ENCODE measurements at regions not wholly inside any gene's neighbourhood (a gene's known extent, or its start where the extent isn't known, plus 50 kb on each side); places are given as distances from the start of the nearest gene placed in this dataset.
"Not testable (repeated sequence)": the region's sequence is repeated elsewhere in the genome, so short reads cannot be mapped to it uniquely, and the experiment has no call there.

- no peak for DNase-seq (ENCODE audit: low read depth)
Measured at GRCh38 chr4:81816031-81816761, 344.5 kb upstream of the RASGEF1B start.

GRCh38 chr4:81814987-81815541 lies 343.4 kb upstream of the RASGEF1B start:
- no peak for DNase-seq (ENCODE audit: low read depth)

- no peak for DNase-seq (ENCODE audit: low read depth)
Measured at GRCh38 chr4:81811562-81812293, 340.0 kb upstream of the RASGEF1B start.

- DNase-seq (ENCODE audit: low read depth) = no peak
Measured at GRCh38 chr4:81808011-81808672, 336.4 kb upstream of the RASGEF1B start.

GRCh38 chr4:81807386-81807785 lies 335.7 kb upstream of the RASGEF1B start:
- no peak for DNase-seq (ENCODE audit: low read depth)

GRCh38 chr4:81806485-81806884 lies 334.8 kb upstream of the RASGEF1B start:
- DNase-seq (ENCODE audit: low read depth) = no peak

- no peak for DNase-seq (ENCODE audit: low read depth)
Measured at GRCh38 chr4:81804849-81805248, 333.1 kb upstream of the RASGEF1B start.

- no peak for DNase-seq (ENCODE audit: low read depth)
Measured at GRCh38 chr4:81802285-81802846, 330.7 kb upstream of the RASGEF1B start.

GRCh38 chr4:81799371-81799770 lies 327.7 kb upstream of the RASGEF1B start:
- no peak for DNase-seq (ENCODE audit: low read depth)

- no peak for DNase-seq (ENCODE audit: low read depth)
Measured at GRCh38 chr4:81796790-81797528, 325.3 kb upstream of the RASGEF1B start.

- DNase-seq (ENCODE audit: low read depth) = no peak
Measured at GRCh38 chr4:81792521-81792920, 320.8 kb upstream of the RASGEF1B start.

GRCh38 chr4:81790477-81790876 lies 318.8 kb upstream of the RASGEF1B start:
- no peak for DNase-seq (ENCODE audit: low read depth)

GRCh38 chr4:81789741-81790399 lies 318.2 kb upstream of the RASGEF1B start:
- DNase-seq (ENCODE audit: low read depth) = no peak

GRCh38 chr4:81789158-81789557 lies 317.5 kb upstream of the RASGEF1B start:
- no peak for DNase-seq (ENCODE audit: low read depth)

- no peak for DNase-seq (ENCODE audit: low read depth)
Measured at GRCh38 chr4:81786766-81787165, 315.1 kb upstream of the RASGEF1B start.

GRCh38 chr4:81786063-81786763 lies 314.5 kb upstream of the RASGEF1B start:
- DNase-seq (ENCODE audit: low read depth) = no peak

- no peak for DNase-seq (ENCODE audit: low read depth)
Measured at GRCh38 chr4:81785338-81785737, 313.6 kb upstream of the RASGEF1B start.

- no peak for DNase-seq (ENCODE audit: low read depth)
Measured at GRCh38 chr4:81783558-81783957, 311.9 kb upstream of the RASGEF1B start.

- no peak for DNase-seq (ENCODE audit: low read depth)
Measured at GRCh38 chr4:81781799-81782198, 310.1 kb upstream of the RASGEF1B start.

- DNase-seq (ENCODE audit: low read depth) = not testable (repeated sequence)
Measured at GRCh38 chr4:81777718-81778117, 306.0 kb upstream of the RASGEF1B start.

GRCh38 chr4:81776794-81777193 lies 305.1 kb upstream of the RASGEF1B start:
- DNase-seq (ENCODE audit: low read depth) = no peak
